Activated CD8-positive, alpha-beta memory T cell treated with anti-CD3 and anti-CD28 coated beads for 48 hours (primary cell): ENCODE measurements at regions not wholly inside any gene's neighbourhood (a gene's known extent, or its start where the extent isn't known, plus 50 kb on each side); places are given as distances from the start of the nearest gene placed in this dataset.
"Not testable (repeated sequence)": the region's sequence is repeated elsewhere in the genome, so short reads cannot be mapped to it uniquely, and the experiment has no call there.

Experiments
- DNase-seq, 3 experiments: peaks; one replicate each; pipeline ENCODE4 v3.0.0-alpha.2; 2020; ENCODE audit warnings: low read depth in 2 of 3, low spot score in 2 of 3

- no peak for DNase-seq
Observed at GRCh38 chr10:2921956-2922680, 145.2 kb upstream of the PFKP start.

GRCh38 chr10:2920637-2921036 lies 146.7 kb upstream of the PFKP start:
- DNase-seq, result no peak

GRCh38 chr10:2920168-2920567 lies 147.2 kb upstream of the PFKP start:
- no peak for DNase-seq

GRCh38 chr10:2919016-2919415 lies 148.3 kb upstream of the PFKP start:
- no peak for DNase-seq

GRCh38 chr10:2918489-2918888 lies 148.9 kb upstream of the PFKP start:
- no peak for DNase-seq

GRCh38 chr10:2917926-2918325 lies 149.4 kb upstream of the PFKP start:
- DNase-seq, result no peak

- DNase-seq, result no peak
Observed at GRCh38 chr10:2915412-2915811, 151.9 kb upstream of the PFKP start.

GRCh38 chr10:2914741-2915140 lies 152.6 kb upstream of the PFKP start:
- no peak for DNase-seq

GRCh38 chr10:2913474-2913873 lies 153.9 kb upstream of the PFKP start:
- DNase-seq, result no peak

GRCh38 chr10:2910656-2911055 lies 156.7 kb upstream of the PFKP start:
- no peak for DNase-seq

- no peak for DNase-seq
Observed at GRCh38 chr10:2909921-2910320, 157.4 kb upstream of the PFKP start.

- DNase-seq, result no peak
Observed at GRCh38 chr10:2908851-2909630, 158.3 kb upstream of the PFKP start.

- DNase-seq, result no peak
Observed at GRCh38 chr10:2906974-2907373, 160.4 kb upstream of the PFKP start.

GRCh38 chr10:2905851-2906250 lies 161.5 kb upstream of the PFKP start:
- DNase-seq, result no peak

- no peak for DNase-seq
Observed at GRCh38 chr10:2900530-2900929, 166.8 kb upstream of the PFKP start.

- no peak for DNase-seq
Observed at GRCh38 chr10:2899246-2899951, 167.9 kb upstream of the PFKP start.

- no peak for DNase-seq
Observed at GRCh38 chr10:2898509-2898860, 168.9 kb upstream of the PFKP start.

GRCh38 chr10:2897619-2898508 lies 169.5 kb upstream of the PFKP start:
- no peak for DNase-seq

- not testable (repeated sequence) for DNase-seq
Observed at GRCh38 chr10:2896334-2896733, 171.0 kb upstream of the PFKP start.

- DNase-seq, result no peak
Observed at GRCh38 chr10:2895594-2896196, 171.7 kb upstream of the PFKP start.

- no peak for DNase-seq
Observed at GRCh38 chr10:2893991-2894390, 173.4 kb upstream of the PFKP start.
